RWPE1 (cell line): ENCODE measurements at regions not wholly inside any gene's neighbourhood (a gene's known extent, or its start where the extent isn't known, plus 50 kb on each side); places are given as distances from the start of the nearest gene placed in this dataset.

Source experiments
- CTCF ChIA-PET: fragments of 350-600 bp; sonication (Branson Sonifier 250); formaldehyde crosslinking; extraction: SDS; loops from one replicate; lab custom pipeline; 2021; lab: Yijun Ruan, JAX
- POLR2A ChIA-PET: fragments of 400-600 bp; formaldehyde crosslinking; extraction: SDS; loops from one replicate; lab custom pipeline; 2020; ENCODE audit warnings: antibody characterized with exemption; ENCODE audit not compliant: low non-redundant PET; lab: Yijun Ruan, JAX
- DNase-seq: peaks from one replicate; pipeline ENCODE4 v3.0.0; 2012; ENCODE audit warnings: low spot score
- H3K27ac ChIP-seq: fragments of 450-650 bp; 2 replicates; pipeline ENCODE4 v1.5.1; 2017
- TF ChIP-seq, protein P1 (sequence below): fragments of 450-650 bp; conservative IDR thresholded peaks from 2 replicates; pipeline ENCODE4 v1.5.1; 2017; ENCODE audit warnings: low read depth, mild to moderate bottlenecking

DNA sequence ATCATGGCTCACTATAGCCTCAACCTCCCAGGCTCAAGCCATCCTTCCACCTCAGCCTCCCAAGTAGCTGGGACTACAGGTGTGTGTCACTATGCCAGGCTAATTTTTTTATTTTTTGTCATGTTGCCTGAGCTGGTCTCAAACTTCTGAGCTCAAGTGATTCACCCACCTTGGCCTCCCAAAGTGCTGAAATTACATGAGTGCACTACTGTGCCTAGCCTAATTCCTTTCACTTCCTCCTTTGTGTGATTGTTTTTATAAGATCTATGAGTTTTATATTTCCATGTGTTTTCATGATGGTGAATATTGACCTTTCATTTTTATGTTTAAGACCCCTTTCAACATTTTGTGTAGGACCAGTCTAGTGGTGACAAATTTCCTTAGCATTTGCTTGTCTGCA is 55.2 kb upstream of the IL12B start:
- CTCF ChIA-PET, result no interaction called here
- DNase-seq, result no peak
- POLR2A ChIA-PET, result no interaction called here
- no peak overlapping the region for H3K27ac ChIP-seq
- TF ChIP-seq, protein P1, sequence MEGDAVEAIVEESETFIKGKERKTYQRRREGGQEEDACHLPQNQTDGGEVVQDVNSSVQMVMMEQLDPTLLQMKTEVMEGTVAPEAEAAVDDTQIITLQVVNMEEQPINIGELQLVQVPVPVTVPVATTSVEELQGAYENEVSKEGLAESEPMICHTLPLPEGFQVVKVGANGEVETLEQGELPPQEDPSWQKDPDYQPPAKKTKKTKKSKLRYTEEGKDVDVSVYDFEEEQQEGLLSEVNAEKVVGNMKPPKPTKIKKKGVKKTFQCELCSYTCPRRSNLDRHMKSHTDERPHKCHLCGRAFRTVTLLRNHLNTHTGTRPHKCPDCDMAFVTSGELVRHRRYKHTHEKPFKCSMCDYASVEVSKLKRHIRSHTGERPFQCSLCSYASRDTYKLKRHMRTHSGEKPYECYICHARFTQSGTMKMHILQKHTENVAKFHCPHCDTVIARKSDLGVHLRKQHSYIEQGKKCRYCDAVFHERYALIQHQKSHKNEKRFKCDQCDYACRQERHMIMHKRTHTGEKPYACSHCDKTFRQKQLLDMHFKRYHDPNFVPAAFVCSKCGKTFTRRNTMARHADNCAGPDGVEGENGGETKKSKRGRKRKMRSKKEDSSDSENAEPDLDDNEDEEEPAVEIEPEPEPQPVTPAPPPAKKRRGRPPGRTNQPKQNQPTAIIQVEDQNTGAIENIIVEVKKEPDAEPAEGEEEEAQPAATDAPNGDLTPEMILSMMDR, result no peak

DNA sequence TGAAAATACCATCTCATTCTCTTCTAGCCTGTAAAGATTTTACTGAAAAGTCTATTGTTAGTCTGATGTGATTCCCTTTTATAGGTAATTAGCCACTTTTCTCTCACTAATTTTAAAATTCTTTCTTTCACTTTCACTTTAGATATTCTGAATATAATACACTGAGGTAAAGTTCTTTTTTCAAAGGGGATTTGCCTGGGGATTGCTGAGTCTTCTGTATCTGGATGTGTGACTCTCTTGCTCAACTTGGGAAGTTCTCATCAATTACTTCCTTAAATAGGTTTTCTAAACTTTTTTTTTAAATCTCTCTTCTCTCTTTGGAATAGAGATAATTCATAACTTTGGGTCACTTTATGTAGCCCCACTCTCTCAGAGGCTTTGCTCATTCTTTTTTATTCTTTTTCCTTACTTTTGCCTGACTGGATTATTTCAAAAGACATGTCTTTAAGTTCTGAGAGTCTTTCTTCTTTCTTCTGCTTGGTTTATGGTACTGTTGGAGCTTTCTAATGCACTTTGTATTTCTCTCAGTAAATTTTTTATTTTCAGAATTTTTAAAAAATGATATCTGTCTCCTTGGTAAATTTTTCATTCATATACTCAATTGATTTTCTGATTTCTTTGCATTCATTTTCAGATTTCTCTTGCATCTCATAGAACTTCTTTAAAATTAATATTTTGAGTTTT is 55.9 kb upstream of the IL12B start:
- TF ChIP-seq, protein P1, result no peak
- ChIA-PET CTCF (no interaction called here), POLR2A (no interaction called here)
- no peak for DNase-seq
- H3K27ac ChIP-seq, result no peak overlapping the region

DNA sequence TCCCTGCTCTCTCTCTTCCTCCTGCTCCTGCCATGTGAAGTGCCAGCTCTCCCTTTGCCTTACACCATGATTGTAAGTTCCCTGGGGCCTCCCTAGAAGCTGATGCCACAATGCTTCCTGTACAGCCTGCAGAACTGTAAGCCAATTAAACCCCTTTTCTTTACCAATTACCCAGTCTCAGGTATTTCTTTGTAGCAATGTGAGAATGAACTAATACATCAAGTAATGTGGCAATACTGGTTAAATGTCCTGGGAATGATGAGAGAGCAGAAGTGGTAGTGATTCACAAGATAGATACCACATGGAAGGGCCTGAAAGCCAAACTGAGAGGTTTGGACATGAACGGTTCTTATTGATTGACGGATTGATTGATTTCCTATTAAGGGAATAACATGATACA is 62.6 kb upstream of the IL12B start:
- no peak for DNase-seq
- ChIA-PET CTCF (interaction anchor here (0.7 kb wide), 1 partner anchor 1317 kb away, joined by 3 read pairs; no protein-coding TSS in a partner anchor), POLR2A (no interaction called here)
- TF ChIP-seq, protein P1, result no peak
- no peak overlapping the region for H3K27ac ChIP-seq

DNA sequence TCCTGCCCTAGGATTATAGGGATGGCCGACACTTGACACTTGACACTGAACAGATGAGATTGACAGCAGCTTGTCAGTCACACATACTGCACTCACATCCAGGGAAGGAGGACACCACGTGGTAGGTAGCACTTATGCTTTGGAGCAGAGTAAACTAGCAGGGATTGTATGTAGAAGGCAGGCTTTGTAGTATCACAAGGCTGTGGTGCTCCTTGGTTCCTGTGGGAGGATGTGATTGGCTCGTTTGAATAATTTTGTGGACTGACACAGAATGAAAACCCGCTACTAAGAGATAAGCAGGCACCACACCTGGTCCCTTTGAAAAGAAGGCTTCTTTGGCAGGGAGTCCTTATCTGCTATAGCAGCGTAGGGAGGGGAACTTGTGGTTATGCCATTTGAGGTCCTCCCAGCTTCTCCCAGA is 63.6 kb upstream of the IL12B start:
- TF ChIP-seq, protein P1, result no peak
- ChIA-PET CTCF (no interaction called here), POLR2A (no interaction called here)
- no peak for DNase-seq
- no peak overlapping the region for H3K27ac ChIP-seq

DNA sequence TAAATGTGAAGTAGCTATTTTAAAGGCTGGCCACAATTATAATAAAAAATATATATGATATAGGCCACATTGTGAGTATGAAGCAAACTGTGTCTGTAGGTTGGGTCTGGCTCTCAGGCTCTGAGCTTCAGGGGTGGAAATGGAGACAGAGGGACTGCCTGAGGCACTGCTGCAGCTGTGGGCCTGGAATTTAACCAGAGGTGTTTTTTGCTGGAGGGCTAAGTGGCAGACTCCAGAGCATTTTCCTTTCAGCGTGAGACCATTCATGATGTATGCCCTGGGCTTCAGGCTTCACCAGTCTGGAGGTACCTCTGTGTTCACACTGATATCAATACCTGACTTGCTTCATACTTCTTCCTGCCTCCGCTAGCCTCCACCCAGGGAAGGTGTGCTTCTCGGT is 64.9 kb upstream of the IL12B start:
- CTCF ChIA-PET, result no interaction called here
- DNase-seq, result no peak
- H3K27ac ChIP-seq, result no peak overlapping the region
- TF ChIP-seq, protein P1, result no peak
- POLR2A ChIA-PET, result no interaction called here

DNA sequence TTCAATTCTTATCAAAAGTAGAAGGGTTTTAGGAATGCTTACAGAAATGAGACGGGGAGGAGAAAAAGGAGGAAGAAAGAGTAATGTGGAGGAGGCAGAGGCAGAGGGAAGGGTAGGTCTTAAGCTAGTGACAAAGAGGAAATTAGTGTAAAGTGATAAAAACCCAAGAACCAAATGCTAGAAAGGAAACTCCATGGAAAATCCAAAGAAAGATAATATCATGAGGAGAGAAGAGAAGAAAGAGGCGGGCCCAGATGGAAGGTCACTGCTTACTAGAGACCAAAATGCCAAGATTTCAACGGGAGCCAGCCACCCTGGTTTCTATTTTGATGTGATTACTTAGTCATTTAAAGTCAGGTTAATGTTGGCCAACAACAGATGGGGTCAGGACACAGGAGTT is 68.6 kb upstream of the IL12B start:
- CTCF ChIA-PET, result interaction anchor here (0.6 to 0.7 kb wide), 3 partner anchors 253 to 787 kb away, joined by 3 to 5 read pairs (median 3); no protein-coding TSS in a partner anchor
- TF ChIP-seq, protein P1, result no peak
- DNase-seq, result no peak
- POLR2A ChIA-PET, result no interaction called here
- no peak overlapping the region for H3K27ac ChIP-seq
